K562 (cell line): ENCODE measurements at regions not wholly inside any gene's neighbourhood (a gene's known extent, or its start where the extent isn't known, plus 50 kb on each side); places are given as distances from the start of the nearest gene placed in this dataset.

Source experiments
- ATAC-seq: fragments of 200-7000 bp; cut with Tn5 transposase; 3 replicates; pipeline ENCODE4 v1.9.1; 2020; ENCODE audit warnings: moderate library complexity
- BruUV-seq: library from RNA; stranded (reverse); fragments of 400-500 nt; replicated peaks from 2 replicates; lab custom pipeline; 2021; lab: Mats Ljungman, UMichigan
- CTCF ChIA-PET: fragments of 300-600 bp; formaldehyde crosslinking; extraction: SDS; loops from one replicate; lab custom pipeline; 2021; ENCODE audit warnings: low intra/inter-chr PET ratio; lab: Yijun Ruan, JAX
- POLR2A ChIA-PET: fragments of 300-600, 350-650 bp; sonication (Branson Sonifier 250); formaldehyde crosslinking; extraction: SDS; loops from one replicate; lab custom pipeline; 2021; ENCODE audit warnings: antibody characterized with exemption, inconsistent platforms; lab: Yijun Ruan, JAX
- DNase-seq, 4 experiments: peaks; one replicate each; pipeline versions ENCODE4 v3.0.0 to v3.0.0-alpha.2; 2011 to 2018; ENCODE audit warnings: low spot score in 3 of 4, mixed read lengths in 3 of 4; ENCODE audit errors: extremely low read depth in 1 of 4
- FAIRE-seq: peaks from 2 replicates; lab custom pipeline; 2011; peaks lifted over from hg19 to GRCh38; lab: Jason Lieb, UNC
- H2AFZ ChIP-seq: 2 replicates; pipeline ENCODE4 v1.6.0; 2011; ENCODE audit warnings: low read depth, low read length, control low read depth, inconsistent platforms
- H3K27ac ChIP-seq: fragments of 200-600 bp; 3 replicates; pipeline ENCODE4 v1.8.0; 2011; ENCODE audit warnings: low read depth, mild to moderate bottlenecking, control low read depth, inconsistent platforms, low read length, moderate library complexity, mixed read lengths; ENCODE audit errors: extremely low read depth
- H3K27me3 ChIP-seq, 2 experiments: fragments of 300-600 bp in 1 of 2; 2 replicates in 1 of 2; 3 replicates in 1 of 2; pipeline versions ENCODE4 v1.6.0 to v1.8.0; 2011; ENCODE audit warnings: inconsistent platforms in 2 of 2, low read length in 2 of 2, mild to moderate bottlenecking in 1 of 2, mixed read lengths in 1 of 2, moderate library complexity in 1 of 2; ENCODE audit not compliant: control insufficient read depth in 2 of 2, insufficient read depth in 2 of 2
- H3K36me3 ChIP-seq: fragments of 300-600 bp; 3 replicates; pipeline ENCODE4 v1.8.0; 2011; ENCODE audit warnings: mild to moderate bottlenecking, low read length, inconsistent platforms; ENCODE audit not compliant: control insufficient read depth, insufficient read depth
- H3K4me1 ChIP-seq, 2 experiments: fragments of 200-600 bp in 1 of 2; replicated peaks in 1 of 2; 2 replicates in 1 of 2; 3 replicates in 1 of 2; pipeline versions ENCODE4 v1.5.1 to v1.8.0; 2011; ENCODE audit warnings: inconsistent platforms in 2 of 2, low read length in 2 of 2, mild to moderate bottlenecking in 1 of 2, mixed read lengths in 1 of 2, moderate library complexity in 1 of 2; ENCODE audit not compliant: control insufficient read depth in 2 of 2, insufficient read depth in 2 of 2
- H3K4me2 ChIP-seq: 2 replicates; pipeline ENCODE4 v1.6.1; 2011; ENCODE audit warnings: low read length, control low read depth, inconsistent platforms, mixed read lengths; ENCODE audit not compliant: insufficient read depth
- H3K4me3 ChIP-seq: fragments of 200-600 bp; sonication (generic), shearing (Covaris generic); 2 replicates; pipeline ENCODE4 v1.5.1; 2016; ENCODE audit warnings: control low read depth, inconsistent platforms
- H3K79me2 ChIP-seq: fragments of 200-600 bp; 3 replicates; pipeline ENCODE4 v1.8.0; 2011; ENCODE audit warnings: low read length, inconsistent platforms; ENCODE audit not compliant: control insufficient read depth, insufficient read depth
- H3K9ac ChIP-seq, 2 experiments: 2 replicates each; pipeline versions ENCODE4 v1.6.0 to v1.6.1; 2011; ENCODE audit warnings: low read depth in 2 of 2, low read length in 2 of 2, control low read depth in 1 of 2, inconsistent platforms in 1 of 2, mild to moderate bottlenecking in 1 of 2, mixed read lengths in 1 of 2; ENCODE audit not compliant: insufficient read depth in 1 of 2
- H3K9me1 ChIP-seq: one replicate; pipeline ENCODE4 v1.6.0; 2011; ENCODE audit warnings: inconsistent platforms, mild to moderate bottlenecking, low read length, moderate library complexity; ENCODE audit not compliant: control insufficient read depth, insufficient read depth
- H3K9me3 ChIP-seq: replicated peaks from 2 replicates; pipeline ENCODE4 v1.5.1; 2011; ENCODE audit warnings: low read depth, low read length, inconsistent platforms; ENCODE audit not compliant: control insufficient read depth, insufficient read depth
- H4K20me1 ChIP-seq: replicated peaks from 2 replicates; pipeline ENCODE4 v1.6.1; 2011; ENCODE audit warnings: low read length, inconsistent platforms, mixed read lengths; ENCODE audit not compliant: control insufficient read depth, insufficient read depth
- CHD1 ChIP-seq: fragments of 200-600 bp; sonication (generic); IDR thresholded peaks from one replicate; pipeline ENCODE4 v1.6.1; 2012; ENCODE audit warnings: mild to moderate bottlenecking, moderate library complexity, low read length, inconsistent platforms
- HDAC3 ChIP-seq: fragments of 450-650 bp; IDR thresholded peaks from 2 replicates; pipeline ENCODE4 v1.6.1; 2018; ENCODE audit warnings: borderline replicate concordance, mild to moderate bottlenecking, moderate library complexity; ENCODE audit not compliant: partially characterized antibody
- KLF1 ChIP-seq: fragments of 450-650 bp; IDR thresholded peaks from 2 replicates; pipeline ENCODE4 v1.6.1; 2016; ENCODE audit warnings: missing genetic modification characterization, missing compliant biosample characterization
- PCBP2 ChIP-seq: fragments of 200-400 bp; formaldehyde crosslinking; IDR thresholded peaks from 2 replicates; pipeline ENCODE4 v1.6.1; 2018; ENCODE audit warnings: low read length, low read depth, mild to moderate bottlenecking, moderate library complexity; ENCODE audit not compliant: poor library complexity, severe bottlenecking
- RBM22 ChIP-seq: fragments of 200-400 bp; formaldehyde crosslinking; IDR thresholded peaks from 2 replicates; pipeline ENCODE4 v1.6.1; 2018; ENCODE audit warnings: low read length, low read depth; ENCODE audit not compliant: poor library complexity, severe bottlenecking
- RFX1 ChIP-seq: fragments of 450-650 bp; IDR thresholded peaks from 2 replicates; pipeline ENCODE4 v1.6.1; 2016; ENCODE audit warnings: mild to moderate bottlenecking, moderate library complexity
- SP1 ChIP-seq: sonication (generic); formaldehyde crosslinking; IDR thresholded peaks from 2 replicates; pipeline ENCODE4 v1.8.1; 2022; ENCODE audit warnings: mild to moderate bottlenecking, missing genetic modification reagents
- SREBF2 ChIP-seq: sonication (generic); formaldehyde crosslinking; IDR thresholded peaks from 2 replicates; pipeline ENCODE4 v1.4.0; 2020; ENCODE audit warnings: mild to moderate bottlenecking, missing genetic modification reagents
- TAF15 ChIP-seq: fragments of 200-400 bp; formaldehyde crosslinking; IDR thresholded peaks from 2 replicates; pipeline ENCODE4 v1.6.1; 2017; ENCODE audit warnings: mild to moderate bottlenecking, low read depth, low read length, moderate library complexity
- TARDBP ChIP-seq: fragments of 450-650 bp; IDR thresholded peaks from 2 replicates; pipeline ENCODE4 v1.6.1; 2016
- XRCC3 ChIP-seq: fragments of 450-650 bp; IDR thresholded peaks from 2 replicates; pipeline ENCODE4 v1.6.1; 2017; ENCODE audit warnings: mild to moderate bottlenecking, moderate library complexity
- ZBTB17 ChIP-seq: fragments of 450-650 bp; formaldehyde crosslinking; IDR thresholded peaks from 2 replicates; pipeline ENCODE4 v1.4.0; 2020; ENCODE audit warnings: mild to moderate bottlenecking
- ZFPM2 ChIP-seq: fragments of 250-450 bp; sonication (Bioruptor Pico); IDR thresholded peaks from 2 replicates; pipeline ENCODE4 v1.5.1; 2022; ENCODE audit warnings: mild to moderate bottlenecking
- ZNF175 ChIP-seq: fragments of 200-800 bp; sonication (Bioruptor generic); IDR thresholded peaks from 2 replicates; pipeline ENCODE4 v1.6.1; 2016; ENCODE audit warnings: low read depth, mild to moderate bottlenecking, missing genetic modification characterization, missing compliant biosample characterization
- WGBS: fragments of 100-300 bp; shearing (Covaris generic); methylation state at CpG from one replicate; pipeline ENCODE4 v1.1.6; 2016; ENCODE audit warnings: low coverage, mixed read lengths; ENCODE audit not compliant: insufficient coverage; ENCODE audit errors: missing lambda C conversion rate; 5-methylcytosine and 5-hydroxymethylcytosine counted together
- in situ Hi-C: fragments of 300-500 bp; cut with MboI; formaldehyde crosslinking; loops from 4 replicates; pipeline ENCODE4 v1.15.0; 2018; ENCODE audit warnings: inconsistent platforms, mixed read lengths
- intact Hi-C: fragments of 100-400 bp; cut with micrococcal nuclease; formaldehyde crosslinking; loops from 2 replicates; pipeline ENCODE4 v1.14.2; 2022
- TF ChIP-seq, protein P1 (sequence below): fragments of 250-450 bp; sonication (Bioruptor Pico); IDR thresholded peaks from 2 replicates; pipeline ENCODE4 v1.6.1; 2021; ENCODE audit warnings: mild to moderate bottlenecking

DNA sequence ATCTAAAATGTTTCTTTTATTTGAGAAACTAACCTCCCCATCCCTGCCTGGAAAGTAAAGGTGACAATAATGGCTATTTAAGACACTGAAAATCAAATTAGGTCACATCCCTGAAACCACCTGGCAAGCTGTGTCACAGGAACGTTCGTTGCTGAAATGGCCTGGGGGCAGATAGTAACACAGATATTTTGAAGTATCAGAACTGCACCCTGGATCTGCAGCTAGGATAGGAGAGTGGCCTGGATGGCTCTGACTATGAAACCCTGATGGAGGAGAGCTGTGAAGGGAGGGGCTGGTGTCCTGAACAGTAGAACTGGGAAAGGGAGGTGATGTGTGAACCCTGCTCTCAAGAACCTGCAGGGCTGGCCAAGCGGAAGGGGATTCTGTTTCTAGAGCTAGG is 648.3 kb upstream of the CFAP20DC start:
- Histone ChIP-seq H2AFZ (no peak overlapping the region), H3K4me2 (no peak overlapping the region), H3K79me2 (no peaks in the 10 kb centered on the region), H3K9me1 (no peaks in the 10 kb centered on the region), H3K27me3 (no peaks in the 10 kb centered on the region), H3K9me3 (no peaks in the 10 kb centered on the region), H3K9ac (no peak overlapping the region), H3K36me3 (no peaks in the 10 kb centered on the region), H3K4me3 (no peak overlapping the region), H3K27ac (no peak overlapping the region), H3K4me1 (no peaks in the 10 kb centered on the region), H4K20me1 (no peaks in the 10 kb centered on the region)
- POLR2A ChIA-PET, result no interaction called here
- intact Hi-C loops (no loop called here), in situ Hi-C loops (no loop called here)
- 3% methylated on average over 3 of the region's 3 CpGs for WGBS
- no peak for DNase-seq
- no peak for FAIRE-seq
- no peak for ATAC-seq
- TF ChIP-seq PCBP2 (no peak), SREBF2 (CRISPR knock-in tag) (no peak), ZBTB17 (CRISPR knock-in tag) (no peak), TAF15 (no peak), XRCC3 (no peak), HDAC3 (no peak), ZNF175 (CRISPR knock-in tag) (no peak), RFX1 (no peak), KLF1 (tag) (no peak), ZFPM2 (CRISPR knock-in tag) (no peak), SP1 (CRISPR knock-in tag) (no peak), CHD1 (no peak), TARDBP (no peak), RBM22 (no peak)
- TF ChIP-seq, protein P1, sequence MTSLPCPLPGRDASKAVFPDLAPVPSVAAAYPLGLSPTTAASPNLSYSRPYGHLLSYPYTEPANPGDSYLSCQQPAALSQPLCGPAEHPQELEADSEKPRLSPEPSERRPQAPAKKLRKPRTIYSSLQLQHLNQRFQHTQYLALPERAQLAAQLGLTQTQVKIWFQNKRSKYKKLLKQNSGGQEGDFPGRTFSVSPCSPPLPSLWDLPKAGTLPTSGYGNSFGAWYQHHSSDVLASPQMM (CRISPR knock-in tag), result no peak
- CTCF ChIA-PET, result interaction anchor here (0.6 kb wide), 1 partner anchor 705 kb away, joined by 3 read pairs; no protein-coding TSS in a partner anchor
- BruUV-seq, result no TSS peak
